CD4-positive, alpha-beta T cell (primary cell): ENCODE measurements at regions not wholly inside any gene's neighbourhood (a gene's known extent, or its start where the extent isn't known, plus 50 kb on each side); places are given as distances from the start of the nearest gene placed in this dataset.

Experiments
- ATAC-seq: fragments of 200-7000 bp; cut with Tn5 transposase; one replicate; pipeline ENCODE4 v1.10.0; 2022; ENCODE audit warnings: mild to moderate bottlenecking; ENCODE audit not compliant: poor library complexity
- CTCF ChIA-PET: fragments of 350-600 bp; sonication (Branson Sonifier 250); formaldehyde crosslinking; loops from one replicate; lab custom pipeline; 2021; ENCODE audit warnings: antibody characterized with exemption, inconsistent platforms; lab: Charles Lee
- POLR2A ChIA-PET: fragments of 350-600 bp; sonication (Branson Sonifier 250); formaldehyde crosslinking; loops from one replicate; lab custom pipeline; 2021; ENCODE audit warnings: antibody characterized with exemption, inconsistent platforms; lab: Charles Lee
- DNase-seq, 14 experiments: peaks; one replicate each; pipeline ENCODE4 v3.0.0-alpha.2; 2013 to 2020; ENCODE audit warnings: mixed read lengths in 2 of 14
- H3K27ac ChIP-seq, 2 donors: one replicate each; pipeline versions ENCODE4 v1.5.1 to v1.7.0; 2013; ENCODE audit warnings: low read length in 2 of 2, low read depth in 1 of 2, mild to moderate bottlenecking in 1 of 2
- H3K27me3 ChIP-seq, 2 experiments: 1 replicate in 1 of 2; 2 replicates in 1 of 2; pipeline versions ENCODE4 v1.6.1 to v1.7.0; 2013; ENCODE audit warnings: low read length in 2 of 2, control low read depth in 1 of 2, mild to moderate bottlenecking in 1 of 2, moderate library complexity in 1 of 2; ENCODE audit not compliant: insufficient read depth in 2 of 2, control insufficient read depth in 1 of 2
- H3K36me3 ChIP-seq: one replicate; pipeline ENCODE4 v1.6.1; 2013; ENCODE audit warnings: low read length, control low read depth; ENCODE audit not compliant: insufficient read depth
- H3K4me1 ChIP-seq: one replicate; pipeline ENCODE4 v1.6.1; 2013; ENCODE audit warnings: low read length, control low read depth; ENCODE audit not compliant: insufficient read depth
- H3K4me3 ChIP-seq: one replicate; pipeline ENCODE4 v1.5.1; 2013; ENCODE audit warnings: mild to moderate bottlenecking, low read length, moderate library complexity
- H3K9me3 ChIP-seq, 2 experiments: 1 replicate in 1 of 2; 2 replicates in 1 of 2; pipeline versions ENCODE4 v1.6.1 to v1.7.0; 2013; ENCODE audit warnings: low read length in 2 of 2, mild to moderate bottlenecking in 2 of 2, control low read depth in 1 of 2, moderate library complexity in 1 of 2; ENCODE audit not compliant: control insufficient read depth in 1 of 2, insufficient read depth in 1 of 2
- H3K27ac Mint-ChIP-seq: one replicate; pipeline ENCODE4 v1.8.0; 2020; ENCODE audit warnings: mixed read lengths
- H3K27me3 Mint-ChIP-seq: one replicate; pipeline ENCODE4 v1.8.0; 2021; ENCODE audit warnings: mixed read lengths
- H3K36me3 Mint-ChIP-seq: one replicate; pipeline ENCODE4 v1.8.0; 2021; ENCODE audit warnings: low read depth, mixed read lengths
- H3K4me1 Mint-ChIP-seq: one replicate; pipeline ENCODE4 v1.8.0; 2021; ENCODE audit warnings: low read depth, mixed read lengths
- H3K4me3 Mint-ChIP-seq: one replicate; pipeline ENCODE4 v1.8.0; 2020; ENCODE audit warnings: mild to moderate bottlenecking, mixed read lengths
- H3K9me3 Mint-ChIP-seq: one replicate; pipeline ENCODE4 v1.8.0; 2020; ENCODE audit warnings: mixed read lengths
- CTCF ChIP-seq: fragments of 200-600 bp; IDR thresholded peaks from one replicate; pipeline ENCODE4 v1.8.0; 2022; ENCODE audit warnings: antibody characterized with exemption, mild to moderate bottlenecking
- intact Hi-C, 2 experiments: fragments of 100-400 bp; cut with DNase I in 1 of 2; cut with micrococcal nuclease in 1 of 2; formaldehyde crosslinking; loops; one replicate each; pipeline versions ENCODE4 v1.15.1 to v1.9.0; 2023 to 2025; cut with DNase I, micrococcal nuclease

- no peak overlapping the region for H3K4me3 ChIP-seq
- Mint-ChIP-seq H3K27ac (no peak overlapping the region), H3K9me3 (no peaks in the 10 kb centered on the region), H3K36me3 (no peaks in the 10 kb centered on the region), H3K4me3 (no peak overlapping the region), H3K4me1 (peaks cover 10% of the 10 kb centered on the region), H3K27me3 (peaks cover 4% of the 10 kb centered on the region)
- no peak overlapping the region for H3K27ac ChIP-seq
- H3K9me3 ChIP-seq = no peaks in the 10 kb centered on the region
- ATAC-seq (no peak), DNase-seq (no peak)
- ChIA-PET CTCF (no interaction called here), POLR2A (no interaction called here)
- H3K4me1 ChIP-seq = no peaks in the 10 kb centered on the region
- H3K27me3 ChIP-seq = no peaks in the 10 kb centered on the region
- no peak for TF ChIP-seq CTCF
- no peaks in the 10 kb centered on the region for H3K36me3 ChIP-seq
- intact Hi-C loops = no loop called here
Measured at GRCh38 chr3:34183114-34183513, 384.7 kb downstream of the PDCD6IP start.

GRCh38 chr3:34183611-34184340, 385.3 kb downstream of the PDCD6IP start:
- no peaks in the 10 kb centered on the region for H3K36me3 Mint-ChIP-seq
- H3K4me3 Mint-ChIP-seq = no peak overlapping the region
- H3K9me3 Mint-ChIP-seq = no peaks in the 10 kb centered on the region
- no peak overlapping the region for H3K27ac ChIP-seq
- no peaks in the 10 kb centered on the region for H3K4me1 ChIP-seq
- no peak overlapping the region for H3K27ac Mint-ChIP-seq
- no peaks in the 10 kb centered on the region for H3K36me3 ChIP-seq
- ChIA-PET CTCF (no interaction called here), POLR2A (no interaction called here)
- TF ChIP-seq CTCF = no peak
- H3K9me3 ChIP-seq = no peaks in the 10 kb centered on the region
- H3K27me3 ChIP-seq = no peaks in the 10 kb centered on the region
- intact Hi-C loops = no loop called here
- H3K4me1 Mint-ChIP-seq = peaks cover 10% of the 10 kb centered on the region
- no peak for ATAC-seq
- H3K27me3 Mint-ChIP-seq = no peaks in the 10 kb centered on the region
- DNase-seq = no peak
- no peak overlapping the region for H3K4me3 ChIP-seq

GRCh38 chr3:34185301-34185700, 386.9 kb downstream of the PDCD6IP start:
- no peaks in the 10 kb centered on the region for H3K36me3 ChIP-seq
- no peaks in the 10 kb centered on the region for H3K4me1 ChIP-seq
- no peak overlapping the region for H3K27ac Mint-ChIP-seq
- H3K9me3 ChIP-seq = no peaks in the 10 kb centered on the region
- H3K27ac ChIP-seq = no peak overlapping the region
- no peaks in the 10 kb centered on the region for H3K27me3 ChIP-seq
- H3K27me3 Mint-ChIP-seq = no peaks in the 10 kb centered on the region
- no peak overlapping the region for H3K4me3 Mint-ChIP-seq
- ChIA-PET CTCF (no interaction called here), POLR2A (no interaction called here)
- H3K36me3 Mint-ChIP-seq = no peaks in the 10 kb centered on the region
- no peak for TF ChIP-seq CTCF
- no peaks in the 10 kb centered on the region for H3K9me3 Mint-ChIP-seq
- ATAC-seq (no peak), DNase-seq (no peak)
- intact Hi-C loops = no loop called here
- no peak overlapping the region for H3K4me3 ChIP-seq
- H3K4me1 Mint-ChIP-seq = peaks cover 10% of the 10 kb centered on the region
